Stomach (tissue), 8 donors: ENCODE measurements at regions not wholly inside any gene's neighbourhood (a gene's known extent, or its start where the extent isn't known, plus 50 kb on each side); places are given as distances from the start of the nearest gene placed in this dataset.

ENCODE experiments used
- DNase-seq, 2 donors: peaks; one replicate each; pipeline versions ENCODE4 v3.0.0 to v3.0.0-alpha.2; 2013 to 2019
- H3K27ac ChIP-seq, 5 donors: fragments of 200-600 bp in 4 of 5; sonication (generic) in 4 of 5; one replicate each; pipeline ENCODE4 v1.5.1; 2013 to 2019; ENCODE audit warnings: mild to moderate bottlenecking in 1 of 5, moderate library complexity in 1 of 5
- H3K27me3 ChIP-seq, 3 donors: fragments of 200-600 bp; sonication (generic); one replicate each; pipeline ENCODE4 v1.5.1; 2017 to 2019; ENCODE audit warnings: mixed run types in 1 of 3
- H3K36me3 ChIP-seq, 4 donors: fragments of 200-600 bp; sonication (generic); 1 replicate in 3 of 4; 2 replicates in 1 of 4; pipeline ENCODE4 v1.5.1; 2016 to 2019
- H3K4me1 ChIP-seq, 4 donors: fragments of 200-600 bp; sonication (generic); one replicate each; pipeline ENCODE4 v1.5.1; 2016 to 2019
- H3K4me3 ChIP-seq, 4 donors: fragments of 200-600 bp; sonication (generic) in 3 of 4; one replicate each; pipeline ENCODE4 v1.5.1; 2016 to 2019; ENCODE audit warnings: mild to moderate bottlenecking in 1 of 4
- H3K9me3 ChIP-seq, 4 donors: fragments of 200-600 bp; sonication (generic); one replicate each; pipeline ENCODE4 v1.5.1; 2016 to 2019
- EP300 ChIP-seq: sonication (generic); formaldehyde crosslinking; IDR thresholded peaks from one replicate; pipeline ENCODE4 v1.6.1; 2017; ENCODE audit warnings: antibody characterized with exemption
- POLR2A ChIP-seq, 4 donors: fragments of 450-650 bp; IDR thresholded peaks; one replicate each; pipeline ENCODE4 v1.6.1; 2016; ENCODE audit warnings: antibody characterized with exemption in 4 of 4, control low read depth in 2 of 4, mild to moderate bottlenecking in 1 of 4, moderate library complexity in 1 of 4
- POLR2AphosphoS5 ChIP-seq, 3 donors: sonication (generic); formaldehyde crosslinking; IDR thresholded peaks; one replicate each; pipeline ENCODE4 v1.6.1; 2016; ENCODE audit warnings: antibody characterized with exemption in 3 of 3
- WGBS, 5 donors: extraction: QIAGEN DNeasy Blood & Tissue Kit in 3 of 5; methylation state at CpG; one replicate each; pipeline versions ENCODE4 v1.1.5 to v1.1.7; 2013 to 2018; 5-methylcytosine and 5-hydroxymethylcytosine counted together
- intact Hi-C: fragments of 100-400 bp; cut with DNase I; formaldehyde crosslinking; loops from one replicate; pipeline ENCODE4 v1.15.1; 2023; ENCODE audit warnings: low total_unique reads
- TF ChIP-seq, protein P1 (sequence below), 7 experiments: fragments of 450-650 bp in 4 of 7; fragments of 200-600 bp in 3 of 7; sonication (generic) in 3 of 7; IDR thresholded peaks; one replicate each; pipeline ENCODE4 v1.5.1; 2016 to 2019; ENCODE audit warnings: antibody characterized with exemption in 7 of 7, control low read depth in 2 of 7, mild to moderate bottlenecking in 1 of 7
- donor health status: healthy with polysubstance abuse.
- donor health status: Bipolar disorder and iron deficiency.
- donor health status: healthy.

DNA sequence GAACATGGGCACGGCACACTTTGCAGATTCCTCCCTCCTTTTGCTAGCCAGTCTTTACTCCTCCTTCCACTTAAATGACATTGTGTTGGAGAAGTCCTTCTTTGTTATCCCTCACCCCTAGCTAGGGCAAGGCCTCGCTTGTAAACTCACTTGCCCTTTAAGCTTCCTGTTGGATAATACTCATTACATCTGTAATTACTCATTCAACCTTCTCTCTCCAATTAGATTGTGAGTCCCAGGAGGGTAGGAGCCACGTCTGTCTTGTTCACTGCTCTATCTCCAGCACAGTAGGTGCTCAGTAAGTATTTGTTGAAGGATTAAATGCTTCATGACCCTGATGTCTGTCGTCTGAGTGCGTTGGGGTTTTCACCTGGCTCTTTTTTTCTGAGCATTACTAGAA lies 98.7 kb upstream of the USP24 start:
- no peaks in the 10 kb centered on the region for H3K27me3 ChIP-seq
- WGBS, 5 donors: 56 to 73% (median 68%) methylated on average over 5 of the region's 5 CpGs
- intact Hi-C loops: no loop called here
- H3K9me3 ChIP-seq: no peaks in the 10 kb centered on the region
- no peak for DNase-seq
- H3K4me3 ChIP-seq: no peak overlapping the region
- no peaks in the 10 kb centered on the region for H3K36me3 ChIP-seq
- H3K4me1 ChIP-seq: no peaks in the 10 kb centered on the region
- TF ChIP-seq EP300 (no peak), POLR2AphosphoS5 (IDR thresholded peaks at IDR 0.05) (no peak), POLR2A (IDR thresholded peaks at IDR 0.05) (no peak)
- TF ChIP-seq, protein P1, sequence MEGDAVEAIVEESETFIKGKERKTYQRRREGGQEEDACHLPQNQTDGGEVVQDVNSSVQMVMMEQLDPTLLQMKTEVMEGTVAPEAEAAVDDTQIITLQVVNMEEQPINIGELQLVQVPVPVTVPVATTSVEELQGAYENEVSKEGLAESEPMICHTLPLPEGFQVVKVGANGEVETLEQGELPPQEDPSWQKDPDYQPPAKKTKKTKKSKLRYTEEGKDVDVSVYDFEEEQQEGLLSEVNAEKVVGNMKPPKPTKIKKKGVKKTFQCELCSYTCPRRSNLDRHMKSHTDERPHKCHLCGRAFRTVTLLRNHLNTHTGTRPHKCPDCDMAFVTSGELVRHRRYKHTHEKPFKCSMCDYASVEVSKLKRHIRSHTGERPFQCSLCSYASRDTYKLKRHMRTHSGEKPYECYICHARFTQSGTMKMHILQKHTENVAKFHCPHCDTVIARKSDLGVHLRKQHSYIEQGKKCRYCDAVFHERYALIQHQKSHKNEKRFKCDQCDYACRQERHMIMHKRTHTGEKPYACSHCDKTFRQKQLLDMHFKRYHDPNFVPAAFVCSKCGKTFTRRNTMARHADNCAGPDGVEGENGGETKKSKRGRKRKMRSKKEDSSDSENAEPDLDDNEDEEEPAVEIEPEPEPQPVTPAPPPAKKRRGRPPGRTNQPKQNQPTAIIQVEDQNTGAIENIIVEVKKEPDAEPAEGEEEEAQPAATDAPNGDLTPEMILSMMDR (IDR thresholded peaks at IDR 0.05): no peak
- no peak overlapping the region for H3K27ac ChIP-seq

DNA sequence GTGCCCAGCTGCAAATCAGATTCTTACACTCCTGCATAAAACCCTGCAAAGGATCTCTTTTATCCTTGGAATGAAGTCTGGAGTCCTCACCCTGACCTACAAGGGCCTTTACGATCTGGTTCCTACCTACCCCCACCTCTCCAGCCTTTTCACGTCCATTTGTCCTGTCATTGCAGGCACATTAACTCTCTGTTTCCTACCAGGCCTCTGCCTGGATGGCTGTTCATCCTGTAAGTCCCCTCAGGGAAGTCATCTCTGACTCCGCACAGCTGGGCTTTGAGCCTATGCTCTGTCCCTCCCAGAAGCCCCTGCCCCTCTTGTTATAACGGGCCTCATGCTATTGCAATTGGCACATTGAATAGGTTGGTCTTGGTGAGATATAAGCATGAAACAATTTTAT lies 96.8 kb upstream of the USP24 start:
- intact Hi-C loops: no loop called here
- H3K27me3 ChIP-seq: no peaks in the 10 kb centered on the region
- no peak for TF ChIP-seq POLR2A (IDR thresholded peaks at IDR 0.05)
- TF ChIP-seq EP300: no peak
- no peak for TF ChIP-seq POLR2AphosphoS5 (IDR thresholded peaks at IDR 0.05)
- TF ChIP-seq, protein P1 (IDR thresholded peaks at IDR 0.05): no peak
- no peaks in the 10 kb centered on the region for H3K36me3 ChIP-seq
- 83 to 94% (median 85%) methylated on average over 4 of the region's 4 CpGs for WGBS, 5 donors
- DNase-seq: no peak
- H3K4me3 ChIP-seq: no peak overlapping the region
- H3K9me3 ChIP-seq: no peaks in the 10 kb centered on the region
- H3K27ac ChIP-seq: no peak overlapping the region
- no peaks in the 10 kb centered on the region for H3K4me1 ChIP-seq

DNA sequence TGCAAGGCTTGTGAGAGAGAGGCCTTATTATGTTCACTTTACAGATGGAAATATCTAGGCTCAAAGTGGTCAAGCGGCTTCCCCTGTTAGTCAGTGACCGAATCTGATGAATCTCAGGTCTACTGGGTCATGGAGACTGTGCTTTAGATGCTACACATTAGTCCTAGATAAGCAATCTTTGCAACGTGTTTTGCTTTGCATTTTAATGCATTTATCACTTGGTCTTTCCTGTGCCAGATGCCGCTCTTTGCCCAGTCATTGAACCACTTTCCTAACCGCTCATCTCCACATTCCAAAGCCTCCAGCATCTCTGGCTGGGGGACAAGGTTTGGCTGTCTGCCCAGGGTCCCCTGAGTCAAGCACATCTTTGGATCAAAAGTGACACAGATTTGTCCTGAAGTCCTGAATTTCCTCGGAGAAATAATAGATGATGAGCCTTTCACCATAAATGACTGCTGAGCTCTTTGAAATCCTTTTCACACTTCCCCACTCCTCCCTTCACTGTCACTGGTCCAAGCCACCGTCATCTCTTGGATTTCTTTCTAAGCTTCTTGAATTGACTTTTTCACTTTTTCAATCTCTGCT lies 96.0 kb upstream of the USP24 start:
- intact Hi-C loops: no loop called here
- no peaks in the 10 kb centered on the region for H3K27me3 ChIP-seq
- TF ChIP-seq POLR2A (IDR thresholded peaks at IDR 0.05) (no peak), POLR2AphosphoS5 (IDR thresholded peaks at IDR 0.05) (no peak), EP300 (no peak)
- TF ChIP-seq, protein P1 (IDR thresholded peaks at IDR 0.05): no peak
- WGBS, 5 donors: 67 to 77% (median 74%) methylated on average over 7 of the region's 7 CpGs
- H3K4me3 ChIP-seq: no peak overlapping the region
- peak overlapping the region in 1 of 5 donors; percentile 20 for H3K27ac ChIP-seq
- peak in 1 of 2 donors; percentile 62 for DNase-seq
- H3K4me1 ChIP-seq: no peaks in the 10 kb centered on the region
- no peaks in the 10 kb centered on the region for H3K9me3 ChIP-seq
- H3K36me3 ChIP-seq: no peaks in the 10 kb centered on the region

DNA sequence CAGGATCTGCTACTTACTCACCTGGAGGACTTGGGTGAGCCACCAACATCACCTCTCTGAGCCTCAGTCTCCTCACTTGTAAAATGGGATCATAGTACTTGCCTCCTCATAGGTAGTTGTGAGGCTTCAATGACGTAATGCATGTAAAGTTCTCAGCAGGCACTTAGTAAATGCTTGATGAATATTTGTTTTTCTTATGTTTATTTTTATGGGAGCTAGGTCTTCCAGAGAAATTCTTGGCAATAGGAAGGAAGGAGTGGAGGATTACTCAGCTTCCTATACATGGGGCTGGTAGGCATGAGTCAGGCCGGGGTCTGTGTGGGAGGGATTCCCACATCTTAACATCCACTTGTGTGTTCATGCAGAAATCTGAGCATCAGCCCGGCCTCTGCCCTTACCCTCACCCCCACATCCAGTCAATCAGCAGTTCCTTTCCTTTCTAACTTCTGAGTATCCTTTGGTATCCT lies 95.4 kb upstream of the USP24 start:
- Histone ChIP-seq H3K36me3 (no peaks in the 10 kb centered on the region), H3K4me1 (no peaks in the 10 kb centered on the region), H3K4me3 (no peak overlapping the region), H3K27me3 (no peaks in the 10 kb centered on the region), H3K9me3 (no peaks in the 10 kb centered on the region), H3K27ac (peak overlapping the region in 1 of 5 donors; percentile 20)
- no peak for TF ChIP-seq POLR2A (IDR thresholded peaks at IDR 0.05)
- TF ChIP-seq POLR2AphosphoS5 (IDR thresholded peaks at IDR 0.05): peak in 1 of 3 donors; percentile 4
- TF ChIP-seq EP300: no peak
- TF ChIP-seq, protein P1 (IDR thresholded peaks at IDR 0.05): no peak
- 50 to 73% (median 63%) methylated on average over 3 of the region's 3 CpGs for WGBS, 5 donors
- peak in 1 of 2 donors; percentile 40 for DNase-seq
- intact Hi-C loops: no loop called here
